ENCODE measurements at regions not wholly inside any gene's neighbourhood (a gene's known extent, or its start where the extent isn't known, plus 50 kb on each side); places are given as distances from the start of the nearest gene placed in this dataset.

DNA sequence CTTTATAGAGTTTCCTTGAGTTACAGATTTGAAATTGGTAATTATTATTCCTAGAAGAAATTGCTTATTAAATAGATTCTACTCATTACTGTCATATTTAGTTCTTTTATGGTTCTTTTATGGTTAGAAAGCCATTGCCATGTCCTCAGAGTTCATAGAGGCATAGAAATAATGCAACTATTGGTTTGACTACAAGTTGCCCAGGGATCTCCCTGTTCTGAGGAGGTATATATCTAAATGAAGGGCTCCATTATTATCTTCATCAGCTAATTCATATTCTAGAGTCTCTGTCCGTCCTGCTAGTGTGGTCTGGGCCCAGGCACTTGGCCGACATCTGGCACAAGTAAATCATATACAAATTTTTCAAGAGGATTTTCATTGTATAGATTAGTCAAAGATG lies 535.7 kb downstream of the PPP4R3C start:
- no peak overlapping the region for H3K4me3 ChIP-seq
- H3K9me3 ChIP-seq = no peaks in the 10 kb centered on the region
- 35 to 38% methylated on average over 1 to 2 of the region's 2 CpGs for WGBS, 2 donors
- no peaks in the 10 kb centered on the region for H3K36me3 ChIP-seq
- ATAC-seq (ENCODE audit: low FRiP score in 2 of 2) (no peak), DNase-seq (no peak)
- no peak overlapping the region for H3K27ac ChIP-seq
- no peaks in the 10 kb centered on the region for H3K27me3 ChIP-seq
- TF ChIP-seq POLR2A (IDR thresholded peaks at IDR 0.05) (no peak), POLR2AphosphoS5 (IDR thresholded peaks at IDR 0.05) (no peak), EP300 (IDR thresholded peaks at IDR 0.05) (no peak)
- TF ChIP-seq, protein P1, sequence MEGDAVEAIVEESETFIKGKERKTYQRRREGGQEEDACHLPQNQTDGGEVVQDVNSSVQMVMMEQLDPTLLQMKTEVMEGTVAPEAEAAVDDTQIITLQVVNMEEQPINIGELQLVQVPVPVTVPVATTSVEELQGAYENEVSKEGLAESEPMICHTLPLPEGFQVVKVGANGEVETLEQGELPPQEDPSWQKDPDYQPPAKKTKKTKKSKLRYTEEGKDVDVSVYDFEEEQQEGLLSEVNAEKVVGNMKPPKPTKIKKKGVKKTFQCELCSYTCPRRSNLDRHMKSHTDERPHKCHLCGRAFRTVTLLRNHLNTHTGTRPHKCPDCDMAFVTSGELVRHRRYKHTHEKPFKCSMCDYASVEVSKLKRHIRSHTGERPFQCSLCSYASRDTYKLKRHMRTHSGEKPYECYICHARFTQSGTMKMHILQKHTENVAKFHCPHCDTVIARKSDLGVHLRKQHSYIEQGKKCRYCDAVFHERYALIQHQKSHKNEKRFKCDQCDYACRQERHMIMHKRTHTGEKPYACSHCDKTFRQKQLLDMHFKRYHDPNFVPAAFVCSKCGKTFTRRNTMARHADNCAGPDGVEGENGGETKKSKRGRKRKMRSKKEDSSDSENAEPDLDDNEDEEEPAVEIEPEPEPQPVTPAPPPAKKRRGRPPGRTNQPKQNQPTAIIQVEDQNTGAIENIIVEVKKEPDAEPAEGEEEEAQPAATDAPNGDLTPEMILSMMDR (IDR thresholded peaks at IDR 0.05) = no peak
- H3K4me1 ChIP-seq = no peaks in the 10 kb centered on the region

DNA sequence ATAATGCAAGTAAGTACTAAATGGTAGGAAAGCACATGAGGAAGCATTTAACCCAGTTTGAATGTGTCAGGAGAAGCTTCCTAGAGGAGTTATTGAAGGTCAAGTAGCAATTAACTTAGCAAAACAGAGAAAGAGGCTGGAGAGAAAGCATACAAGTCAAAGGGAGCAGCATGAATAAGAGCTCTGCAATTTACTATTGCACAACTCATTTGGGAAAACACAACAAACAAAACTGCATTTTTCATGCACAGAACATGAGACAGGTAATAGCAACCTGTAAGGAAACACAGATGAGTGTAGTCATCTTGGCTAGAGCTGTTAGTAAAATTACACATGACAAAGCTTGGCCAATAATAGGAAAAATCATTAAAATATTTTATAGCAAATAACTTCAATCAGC lies 538.1 kb downstream of the PPP4R3C start:
- no peak for ATAC-seq (ENCODE audit: low FRiP score in 2 of 2)
- no peak for TF ChIP-seq EP300 (IDR thresholded peaks at IDR 0.05)
- TF ChIP-seq POLR2A (IDR thresholded peaks at IDR 0.05) = no peak
- TF ChIP-seq, protein P1 (IDR thresholded peaks at IDR 0.05) = no peak
- no peak for TF ChIP-seq POLR2AphosphoS5 (IDR thresholded peaks at IDR 0.05)

DNA sequence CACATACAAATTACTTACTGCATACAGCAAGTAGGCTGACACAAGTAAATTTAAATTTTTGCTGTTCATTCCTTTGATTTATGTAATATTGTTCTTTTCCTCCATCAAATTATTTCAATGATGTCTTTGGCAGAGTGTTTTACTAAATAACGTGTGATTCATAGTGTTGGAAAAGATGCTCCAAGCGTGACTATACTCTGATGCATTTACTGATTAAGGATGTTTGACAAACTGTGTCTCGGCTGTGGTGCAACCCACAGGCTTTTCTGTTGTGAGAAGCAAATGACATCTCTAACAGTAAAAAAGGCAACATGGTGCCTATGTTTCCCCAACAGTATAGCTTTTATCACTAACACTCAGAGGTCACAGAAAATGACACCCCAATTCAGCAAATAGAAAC lies 540.9 kb downstream of the PPP4R3C start:
- Histone ChIP-seq H3K27me3 (no peaks in the 10 kb centered on the region), H3K9me3 (no peaks in the 10 kb centered on the region), H3K36me3 (no peaks in the 10 kb centered on the region), H3K4me1 (no peaks in the 10 kb centered on the region), H3K4me3 (no peak overlapping the region), H3K27ac (no peak overlapping the region)
- no peak for ATAC-seq (ENCODE audit: low FRiP score in 2 of 2)
- no peak for TF ChIP-seq EP300 (IDR thresholded peaks at IDR 0.05)
- TF ChIP-seq POLR2AphosphoS5 (IDR thresholded peaks at IDR 0.05) = no peak
- TF ChIP-seq POLR2A (IDR thresholded peaks at IDR 0.05) = no peak
- TF ChIP-seq, protein P1 (IDR thresholded peaks at IDR 0.05) = no peak
- no peak for DNase-seq
- WGBS, 2 donors = 74 to 82% methylated on average over 3 of the region's 3 CpGs

More for the DNA sequence above, 538.1 kb downstream of the PPP4R3C start:
- no peaks in the 10 kb centered on the region for H3K36me3 ChIP-seq
- no peak overlapping the region for H3K4me3 ChIP-seq
- no peaks in the 10 kb centered on the region for H3K27me3 ChIP-seq
- no peak for DNase-seq
- H3K27ac ChIP-seq = no peak overlapping the region
- H3K4me1 ChIP-seq = no peaks in the 10 kb centered on the region
- no peaks in the 10 kb centered on the region for H3K9me3 ChIP-seq

- H3K27ac ChIP-seq = no peak overlapping the region
- H3K36me3 ChIP-seq = no peaks in the 10 kb centered on the region
- no peaks in the 10 kb centered on the region for H3K27me3 ChIP-seq
- 20 to 34% methylated on average over 1 to 4 of the region's 4 CpGs for WGBS, 2 donors
- TF ChIP-seq EP300 (IDR thresholded peaks at IDR 0.05) (no peak), POLR2A (IDR thresholded peaks at IDR 0.05) (no peak), POLR2AphosphoS5 (IDR thresholded peaks at IDR 0.05) (no peak)
- TF ChIP-seq, protein P1 (IDR thresholded peaks at IDR 0.05) = no peak
- ATAC-seq (ENCODE audit: low FRiP score in 2 of 2) (no peak), DNase-seq (no peak)
- no peaks in the 10 kb centered on the region for H3K9me3 ChIP-seq
- no peak overlapping the region for H3K4me3 ChIP-seq
- H3K4me1 ChIP-seq = no peaks in the 10 kb centered on the region
These were observed 544.5 kb downstream of the PPP4R3C start for GRCh38 chrX:26918631-26919030.

DNA sequence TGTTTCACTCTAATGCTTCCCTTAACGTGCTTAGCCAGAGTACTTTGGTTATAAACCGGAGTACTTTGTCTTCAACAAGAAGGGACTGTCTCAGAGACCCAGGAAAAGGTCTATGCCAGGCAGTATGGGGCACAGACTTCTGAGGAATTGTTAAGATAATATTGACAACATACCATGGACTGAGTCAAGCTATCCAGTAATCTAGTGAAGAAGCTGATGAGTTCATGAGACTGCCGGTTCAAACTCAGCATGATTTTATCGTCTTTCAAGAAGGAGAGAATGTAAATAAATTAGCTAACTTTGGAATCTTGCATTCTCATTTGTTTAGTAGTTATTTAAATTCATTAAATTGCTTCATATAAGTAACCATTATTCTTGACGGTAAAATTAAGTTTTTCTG lies 546.1 kb downstream of the PPP4R3C start:
- 76 to 80% methylated on average over 5 of the region's 5 CpGs for whole genome bisulfite sequencing, 2 donors

More for the DNA sequence above, 546.1 kb downstream of the PPP4R3C start:
- H3K36me3 ChIP-seq = no peaks in the 10 kb centered on the region
- no peak for DNase-seq
- H3K4me1 ChIP-seq = no peaks in the 10 kb centered on the region
- no peak for ATAC-seq (ENCODE audit: low FRiP score in 2 of 2)
- no peaks in the 10 kb centered on the region for H3K9me3 ChIP-seq
- no peak overlapping the region for H3K27ac ChIP-seq
- no peak overlapping the region for H3K4me3 ChIP-seq
- H3K27me3 ChIP-seq = no peaks in the 10 kb centered on the region
- TF ChIP-seq, protein P1 (IDR thresholded peaks at IDR 0.05) = no peak
- TF ChIP-seq POLR2A (IDR thresholded peaks at IDR 0.05) (no peak), POLR2AphosphoS5 (IDR thresholded peaks at IDR 0.05) (no peak), EP300 (IDR thresholded peaks at IDR 0.05) (no peak)
